Heart right ventricle (tissue), 16 donors: ENCODE measurements at regions not wholly inside any gene's neighbourhood (a gene's known extent, or its start where the extent isn't known, plus 50 kb on each side); places are given as distances from the start of the nearest gene placed in this dataset.

Source experiments
- ATAC-seq, 8 donors: fragments of 200-7000 bp; cut with Tn5 transposase; one replicate each; pipeline ENCODE4 v1.9.1; 2020; ENCODE audit warnings: mild to moderate bottlenecking in 8 of 8, moderate library complexity in 8 of 8, moderate number of reproducible peaks in 1 of 8
- DNase-seq, 2 donors: peaks; one replicate each; pipeline ENCODE4 v3.0.0-alpha.2; 2020
- H3K27ac ChIP-seq, 10 donors: fragments of 200-600 bp; sonication (generic) in 2 of 10; one replicate each; pipeline versions ENCODE4 v1.5.0 to v1.8.0; 2020 to 2022; ENCODE audit warnings: mild to moderate bottlenecking in 3 of 10
- H3K27me3 ChIP-seq, 7 donors: fragments of 200-600 bp; one replicate each; pipeline ENCODE4 v1.8.0; 2021 to 2022; ENCODE audit warnings: mild to moderate bottlenecking in 2 of 7
- H3K36me3 ChIP-seq, 9 donors: fragments of 200-600 bp; sonication (generic) in 1 of 9; one replicate each; pipeline versions ENCODE4 v1.5.0 to v1.8.0; 2020 to 2022; ENCODE audit warnings: mild to moderate bottlenecking in 2 of 9
- H3K4me1 ChIP-seq, 9 donors: fragments of 200-600 bp; sonication (generic) in 1 of 9; one replicate each; pipeline versions ENCODE4 v1.5.0 to v1.8.0; 2020 to 2022; ENCODE audit warnings: mild to moderate bottlenecking in 4 of 9
- H3K4me3 ChIP-seq, 10 donors: fragments of 200-600 bp; sonication (generic) in 2 of 10; one replicate each; pipeline versions ENCODE4 v1.5.0 to v1.8.0; 2020 to 2022; ENCODE audit warnings: mild to moderate bottlenecking in 7 of 10, moderate library complexity in 2 of 10
- H3K9me3 ChIP-seq, 11 donors: fragments of 200-600 bp in 10 of 11; sonication (generic) in 2 of 11; one replicate each; pipeline versions ENCODE4 v1.5.0 to v1.8.0; 2013 to 2022; ENCODE audit warnings: mild to moderate bottlenecking in 2 of 11, control low read depth in 1 of 11, moderate library complexity in 1 of 11
- WGBS, 2 donors: extraction: QIAGEN DNeasy Blood & Tissue Kit; methylation state at CpG; one replicate each; pipeline ENCODE4 v1.1.7; 2013; ENCODE audit warnings: inconsistent platforms in 1 of 2; 5-methylcytosine and 5-hydroxymethylcytosine counted together
- intact Hi-C, 10 donors: fragments of 100-400 bp; cut with DNase I; formaldehyde crosslinking; loops; one replicate each; pipeline versions ENCODE4 v1.11.1 to v1.14.2; 2022
- TF ChIP-seq, protein P1 (sequence below), 9 donors: fragments of 200-600 bp; sonication (generic) in 2 of 9; IDR thresholded peaks; one replicate each; pipeline versions ENCODE4 v1.5.0 to v1.8.0; 2021 to 2022; ENCODE audit warnings: antibody characterized with exemption in 9 of 9, mild to moderate bottlenecking in 5 of 9, moderate library complexity in 1 of 9
- donor health status: Arrhythmogenic right ventricular cardiomyopathy.
- donor health status: ischemic (EF 13 %, LVEDD 7.1; RV severe dilation, severe dysfunction).
- donor health status: healthy with polysubstance abuse.
- donor health status: DM: no; HTN: yes; CAD: no.
- donor health status: DM: no; HTN: no; CAD: no.
- donor health status: ischemic (EF 25% LVEDD 6.9; RV normal size, moderate dysfunction).
- donor health status: ischemic (EF 25% LVEDD 5.7; RV mildly dilated, moderate dysfunction).
- donor health status: healthy.
- donor health status: DM: yes; HTN: yes; CAD: no.
- donor health status: Ischemic cardiomyopathy.
- donor health status: ischemic (EF 35%, LVEDD 5.7; RV mildly dilated, moderate dysfunction).
- donor health status: nonischemic (EF 11% LVEDD 7.7; RV severe dilation, severe dysfunction).
- donor health status: DM: yes; HTN: yes; CAD: no.
- donor health status: PGD.
- donor health status: ischemic (EF 29% LVEDD 5.4; RV normal size, mild dysfunction).
- donor health status: nonischemic (EF 23%, LVEDD 6.1; RV moderate dilation, normal function).

GRCh38 chr10:10824591-10825148 lies 193.0 kb upstream of the CELF2 start:
- Histone ChIP-seq H3K27me3 (no peaks in the 10 kb centered on the region), H3K27ac (peak overlapping the region; percentile 44 to 87 (median 78)), H3K4me1 (peaks cover 7 to 55% (median 32%) of the 10 kb centered on the region in 9 donors), H3K9me3 (no peaks in the 10 kb centered on the region), H3K36me3 (no peaks in the 10 kb centered on the region), H3K4me3 (peak overlapping the region in 2 of 10 donors; percentile 2 to 25)
- TF ChIP-seq, protein P1, sequence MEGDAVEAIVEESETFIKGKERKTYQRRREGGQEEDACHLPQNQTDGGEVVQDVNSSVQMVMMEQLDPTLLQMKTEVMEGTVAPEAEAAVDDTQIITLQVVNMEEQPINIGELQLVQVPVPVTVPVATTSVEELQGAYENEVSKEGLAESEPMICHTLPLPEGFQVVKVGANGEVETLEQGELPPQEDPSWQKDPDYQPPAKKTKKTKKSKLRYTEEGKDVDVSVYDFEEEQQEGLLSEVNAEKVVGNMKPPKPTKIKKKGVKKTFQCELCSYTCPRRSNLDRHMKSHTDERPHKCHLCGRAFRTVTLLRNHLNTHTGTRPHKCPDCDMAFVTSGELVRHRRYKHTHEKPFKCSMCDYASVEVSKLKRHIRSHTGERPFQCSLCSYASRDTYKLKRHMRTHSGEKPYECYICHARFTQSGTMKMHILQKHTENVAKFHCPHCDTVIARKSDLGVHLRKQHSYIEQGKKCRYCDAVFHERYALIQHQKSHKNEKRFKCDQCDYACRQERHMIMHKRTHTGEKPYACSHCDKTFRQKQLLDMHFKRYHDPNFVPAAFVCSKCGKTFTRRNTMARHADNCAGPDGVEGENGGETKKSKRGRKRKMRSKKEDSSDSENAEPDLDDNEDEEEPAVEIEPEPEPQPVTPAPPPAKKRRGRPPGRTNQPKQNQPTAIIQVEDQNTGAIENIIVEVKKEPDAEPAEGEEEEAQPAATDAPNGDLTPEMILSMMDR (IDR thresholded peaks at IDR 0.05) = peak in 3 of 9 donors; percentile 33 to 43 (median 39)
- ATAC-seq (peak; percentile 68 to 93 (median 86)), DNase-seq (peak; percentile 26 to 45)
- intact Hi-C loops = loop anchor here in 4 of 10 donors (5.0 to 10.0 kb wide), 5 partner anchors 48 to 440 kb away; no protein-coding TSS in a partner anchor
- 6 to 12% methylated on average over 8 of the region's 8 CpGs for WGBS, 2 donors

GRCh38 chr10:10826125-10826524 lies 191.5 kb upstream of the CELF2 start:
- ATAC-seq (no peak), DNase-seq (no peak)
- Histone ChIP-seq H3K9me3 (no peaks in the 10 kb centered on the region), H3K27me3 (no peaks in the 10 kb centered on the region), H3K4me1 (peaks cover 7 to 66% (median 37%) of the 10 kb centered on the region in 9 donors), H3K4me3 (no peak overlapping the region), H3K27ac (peak overlapping the region in 6 of 10 donors; percentile 13 to 87 (median 83)), H3K36me3 (no peaks in the 10 kb centered on the region)
- TF ChIP-seq, protein P1 (IDR thresholded peaks at IDR 0.05) = no peak
- intact Hi-C loops = loop anchor here in 4 of 10 donors (5.0 to 10.0 kb wide), 5 partner anchors 46 to 439 kb away; no protein-coding TSS in a partner anchor
- WGBS, 2 donors = 74 to 89% methylated on average over 1 of the region's 1 CpG

- TF ChIP-seq, protein P1 (IDR thresholded peaks at IDR 0.05) = no peak
Measured at GRCh38 chr10:10828623-10829022, 189.0 kb upstream of the CELF2 start.

GRCh38 chr10:10829576-10829975 lies 188.1 kb upstream of the CELF2 start:
- no peaks in the 10 kb centered on the region for H3K9me3 ChIP-seq
- peaks cover 0 to 37% (median 18%) of the 10 kb centered on the region in 9 donors for H3K4me1 ChIP-seq
- peak overlapping the region in 9 of 10 donors; percentile 10 to 81 (median 76) for H3K27ac ChIP-seq
- H3K27me3 ChIP-seq = no peaks in the 10 kb centered on the region
- TF ChIP-seq, protein P1 (IDR thresholded peaks at IDR 0.05) = no peak
- 44 to 49% methylated on average over 2 of the region's 2 CpGs for WGBS, 2 donors
- intact Hi-C loops = loop anchor here in 4 of 10 donors (5.0 to 10.0 kb wide), 5 partner anchors 43 to 435 kb away; no protein-coding TSS in a partner anchor
- peak in 1 of 8 donors; percentile 50 for ATAC-seq
- H3K36me3 ChIP-seq = no peaks in the 10 kb centered on the region
- no peak overlapping the region for H3K4me3 ChIP-seq
- no peak for DNase-seq

More at GRCh38 chr10:10828623-10829022, 189.0 kb upstream of the CELF2 start:
- H3K27ac ChIP-seq = no peak overlapping the region
- no peaks in the 10 kb centered on the region for H3K27me3 ChIP-seq
- H3K4me1 ChIP-seq = peaks cover 0 to 47% (median 26%) of the 10 kb centered on the region in 9 donors
- H3K4me3 ChIP-seq = no peak overlapping the region
- H3K9me3 ChIP-seq = no peaks in the 10 kb centered on the region
- H3K36me3 ChIP-seq = no peaks in the 10 kb centered on the region
- DNase-seq (no peak), ATAC-seq (no peak)
- intact Hi-C loops = loop anchor here in 4 of 10 donors (5.0 to 10.0 kb wide), 5 partner anchors 44 to 436 kb away; no protein-coding TSS in a partner anchor
